ENCODE measurements at regions not wholly inside any gene's neighbourhood (a gene's known extent, or its start where the extent isn't known, plus 50 kb on each side); places are given as distances from the start of the nearest gene placed in this dataset.
"Not testable (repeated sequence)": the region's sequence is repeated elsewhere in the genome, so short reads cannot be mapped to it uniquely, and the experiment has no call there.

DNA sequence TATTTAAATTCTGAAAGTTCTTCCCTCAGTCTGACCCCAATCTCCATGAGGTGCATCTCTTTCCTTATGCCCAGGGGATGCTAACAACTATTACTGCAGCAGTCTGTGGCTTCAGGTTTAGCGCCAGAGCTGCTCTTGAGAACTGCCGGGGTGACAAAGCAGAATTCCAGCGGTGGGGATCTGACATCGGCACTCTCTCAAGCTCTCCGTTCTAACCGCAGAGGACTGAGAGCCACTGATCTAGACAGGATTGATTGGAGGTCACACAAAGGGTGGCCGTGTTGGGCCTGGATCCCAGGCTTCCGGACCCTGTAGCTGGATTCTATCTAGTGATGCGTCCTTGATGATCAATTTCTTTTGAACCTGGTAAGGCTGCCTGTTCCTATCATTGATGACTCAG is 155.6 kb upstream of the TMEM132C start:
- H3K27ac ChIP-seq = no peak overlapping the region

DNA sequence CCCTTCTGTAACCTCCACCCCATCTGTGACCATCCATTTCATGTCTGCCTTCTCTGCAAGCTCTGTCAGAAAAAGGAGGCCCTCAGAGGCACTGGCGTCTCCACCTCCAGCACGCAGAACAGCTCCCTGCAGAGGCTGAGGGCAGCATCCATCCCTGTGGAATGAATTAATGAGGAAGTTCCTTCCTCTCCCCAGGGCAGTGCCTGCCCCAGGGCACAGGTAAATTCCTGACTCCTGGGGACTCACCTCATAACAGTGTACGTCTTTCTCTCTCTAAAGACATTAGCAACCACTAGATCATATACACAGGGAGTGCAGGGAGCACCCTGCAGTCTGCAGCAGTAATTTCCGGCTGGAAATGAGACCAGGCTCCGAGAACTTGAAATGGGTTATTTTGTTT is 155.0 kb upstream of the TMEM132C start:
- H3K27ac ChIP-seq = no peak overlapping the region
- no peak for DNase-seq (ENCODE audit: low read depth, low spot score)

More for the DNA sequence above, 155.6 kb upstream of the TMEM132C start:
- no peak for DNase-seq (ENCODE audit: low read depth, low spot score)

DNA sequence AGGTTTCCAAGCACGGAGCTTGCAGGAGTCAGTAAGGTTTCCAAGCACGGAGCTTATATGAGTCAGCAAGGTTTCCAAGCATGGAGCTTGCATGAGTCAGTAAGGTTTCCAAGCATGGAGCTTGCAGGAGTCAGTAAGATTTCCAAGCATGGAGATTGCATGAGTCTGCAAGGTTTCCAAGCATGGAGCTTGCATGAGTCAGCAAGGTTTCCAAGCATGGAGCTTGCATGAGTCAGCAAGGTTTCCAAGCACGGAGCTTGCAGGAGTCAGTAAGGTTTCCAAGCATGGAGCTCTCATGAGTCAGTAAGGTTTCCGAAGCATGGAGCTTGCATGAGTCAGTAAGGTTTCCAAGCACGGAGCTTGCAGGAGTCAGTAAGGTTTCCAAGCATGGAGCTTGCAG is 153.7 kb upstream of the TMEM132C start:
- H3K27ac ChIP-seq; DNase-seq (ENCODE audit: low read depth, low spot score): not testable (repeated sequence)

DNA sequence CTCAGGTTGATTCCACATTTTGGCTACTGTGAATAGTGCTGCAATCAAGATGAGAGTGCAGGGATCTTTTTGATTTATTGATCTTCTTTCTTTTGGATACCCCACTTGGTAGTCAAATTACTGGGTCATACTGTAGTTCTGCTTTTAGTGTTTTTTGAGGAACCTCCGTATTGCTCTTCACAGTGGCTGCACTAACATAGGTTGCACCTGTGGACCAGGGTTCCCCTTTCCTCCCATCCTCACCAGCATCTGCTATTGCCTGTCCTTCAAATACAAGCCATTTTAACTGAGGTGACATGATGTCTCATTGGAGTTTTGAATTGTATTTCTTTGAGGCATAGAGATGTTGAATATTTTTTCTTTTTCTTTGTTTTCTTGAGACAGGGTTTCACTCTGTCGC is 152.5 kb upstream of the TMEM132C start:
- DNase-seq (ENCODE audit: low read depth, low spot score) = no peak
- no peak overlapping the region for H3K27ac ChIP-seq

DNA sequence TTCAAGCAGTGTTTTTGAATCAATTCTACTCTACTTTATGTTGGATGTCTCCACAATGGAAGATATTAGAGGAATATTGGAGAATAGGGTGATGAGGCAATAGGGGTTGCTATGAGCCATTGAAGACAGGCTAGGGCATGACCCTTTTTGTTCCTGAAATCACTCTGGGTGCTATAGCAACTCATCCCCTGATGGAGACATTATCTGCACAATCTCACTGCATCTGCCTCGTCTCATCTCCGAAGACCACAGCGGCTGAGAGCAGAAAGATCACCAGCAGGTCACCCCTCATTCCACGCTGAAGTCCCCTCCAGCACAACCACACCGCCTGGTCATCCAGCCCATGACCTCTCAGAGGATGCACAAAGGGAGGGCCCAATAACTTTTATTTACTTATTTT is 150.4 kb upstream of the TMEM132C start:
- DNase-seq (ENCODE audit: low read depth, low spot score) = no peak
- H3K27ac ChIP-seq = no peak overlapping the region

DNA sequence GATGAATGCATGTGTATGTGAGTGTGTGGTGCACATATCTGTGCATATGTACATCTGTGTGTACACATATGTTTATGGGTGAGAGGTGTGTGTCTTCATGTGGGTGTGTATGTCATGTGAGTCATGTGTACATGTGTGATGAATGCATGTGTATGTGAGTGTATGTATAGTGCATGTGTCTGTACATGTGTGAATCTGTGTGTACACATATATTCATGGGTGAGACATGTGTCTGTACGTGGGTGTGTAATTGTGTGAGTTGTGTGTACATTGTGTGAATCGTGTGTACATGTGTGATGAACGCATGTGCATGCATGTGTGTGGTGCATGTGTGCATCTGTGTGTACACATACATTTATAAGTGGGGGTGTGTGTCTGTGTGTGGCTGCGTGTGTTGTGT is 146.9 kb upstream of the TMEM132C start:
- no peak overlapping the region for H3K27ac ChIP-seq
- no peak for DNase-seq (ENCODE audit: low read depth, low spot score)

DNA sequence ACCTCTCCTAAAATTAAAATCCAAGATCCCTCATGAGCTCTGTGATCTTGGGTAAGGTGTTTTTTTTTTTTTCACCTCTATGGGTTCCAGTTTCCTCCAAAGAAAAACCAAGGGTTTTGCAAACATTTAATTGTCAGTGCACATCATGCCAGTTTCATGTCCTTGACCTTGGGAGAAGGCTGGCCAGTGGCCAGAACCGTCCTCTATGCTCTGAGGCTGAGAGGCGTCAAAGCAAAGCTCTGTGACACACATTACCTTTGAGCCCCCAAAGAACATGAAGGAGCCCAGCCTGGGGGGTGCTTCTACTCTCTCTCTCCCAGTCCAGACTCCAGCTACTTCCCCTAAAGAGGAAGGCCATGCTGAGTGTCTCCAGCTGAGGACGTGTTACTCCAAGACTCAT is 145.5 kb upstream of the TMEM132C start:
- H3K27ac ChIP-seq = no peak overlapping the region
- DNase-seq (ENCODE audit: low read depth, low spot score) = no peak

DNA sequence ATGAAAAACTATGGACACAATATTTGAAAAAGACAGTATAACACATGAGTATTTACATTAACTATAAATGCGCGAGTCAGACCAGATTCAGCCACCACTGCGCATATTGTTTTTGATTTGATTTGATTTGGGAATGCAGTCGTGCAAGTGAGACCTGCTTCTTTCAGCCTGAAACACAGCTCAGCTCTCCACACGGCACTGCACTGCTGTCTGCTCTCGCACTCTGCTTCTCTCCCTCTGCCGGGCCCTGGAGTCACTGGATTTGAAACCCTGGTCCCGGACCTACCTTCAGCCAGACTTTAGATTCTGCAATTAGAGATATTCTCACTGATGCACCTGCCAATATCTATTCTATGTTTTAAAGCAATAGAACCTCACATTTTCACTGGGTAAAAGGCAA is 143.9 kb upstream of the TMEM132C start:
- H3K27ac ChIP-seq = no peak overlapping the region
- DNase-seq (ENCODE audit: low read depth, low spot score) = no peak

DNA sequence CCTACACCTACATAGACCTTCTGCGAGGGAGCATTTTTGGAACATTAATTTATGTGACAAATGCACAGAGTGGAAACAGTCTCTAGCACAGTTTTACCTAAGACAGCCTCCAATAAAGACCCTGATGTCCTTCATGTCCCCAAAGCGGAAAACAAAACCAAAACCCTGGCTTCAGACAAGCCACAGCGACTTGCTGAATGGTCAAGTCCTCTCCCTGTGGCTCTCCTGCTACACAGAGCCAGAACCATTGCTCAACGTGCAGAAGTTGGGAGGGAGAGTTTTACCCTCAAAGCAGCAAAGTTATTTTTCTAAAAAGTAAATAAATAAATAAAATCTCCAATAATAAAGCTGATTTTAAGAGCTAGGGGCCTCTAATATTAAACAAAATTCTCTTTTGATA is 135.0 kb upstream of the TMEM132C start:
- DNase-seq (ENCODE audit: low read depth, low spot score) = no peak
- H3K27ac ChIP-seq = no peak overlapping the region

DNA sequence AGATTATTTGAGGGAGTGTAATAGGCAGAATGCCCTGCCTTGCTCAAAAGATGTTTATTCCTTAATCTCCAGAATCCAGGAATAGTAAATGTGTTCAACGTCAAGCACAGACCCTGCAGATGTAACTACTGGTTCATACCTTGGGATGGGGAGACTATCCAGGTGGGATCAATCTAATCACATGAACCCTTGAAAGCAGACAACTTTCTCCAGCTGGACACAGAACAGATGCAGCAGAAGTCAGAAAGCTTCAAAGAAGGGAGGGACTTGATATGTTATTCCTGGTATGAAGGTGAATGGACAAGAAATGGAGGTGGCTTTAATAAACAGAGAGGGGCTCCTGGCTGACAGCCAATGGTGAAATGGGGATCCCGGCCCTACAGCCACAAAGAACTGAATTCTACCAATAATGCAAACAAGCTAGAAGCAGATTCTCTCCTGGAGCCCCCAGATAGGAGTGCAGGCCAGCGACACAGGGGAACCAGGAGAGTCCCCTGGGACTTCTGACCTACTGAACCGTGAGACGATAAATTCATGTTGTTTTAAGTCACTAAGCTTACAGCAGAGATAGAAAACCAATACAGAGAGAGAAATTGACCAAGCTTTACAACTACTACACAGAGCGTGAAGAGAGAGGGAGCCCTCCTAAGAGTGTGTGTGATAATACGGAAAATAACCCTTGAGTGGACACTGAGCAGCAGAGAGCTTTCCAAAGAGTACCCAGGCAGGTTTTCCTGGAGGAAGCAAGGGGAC is 133.5 kb upstream of the TMEM132C start:
- no peak for DNase-seq (ENCODE audit: low read depth, low spot score)
- no peak overlapping the region for H3K27ac ChIP-seq

DNA sequence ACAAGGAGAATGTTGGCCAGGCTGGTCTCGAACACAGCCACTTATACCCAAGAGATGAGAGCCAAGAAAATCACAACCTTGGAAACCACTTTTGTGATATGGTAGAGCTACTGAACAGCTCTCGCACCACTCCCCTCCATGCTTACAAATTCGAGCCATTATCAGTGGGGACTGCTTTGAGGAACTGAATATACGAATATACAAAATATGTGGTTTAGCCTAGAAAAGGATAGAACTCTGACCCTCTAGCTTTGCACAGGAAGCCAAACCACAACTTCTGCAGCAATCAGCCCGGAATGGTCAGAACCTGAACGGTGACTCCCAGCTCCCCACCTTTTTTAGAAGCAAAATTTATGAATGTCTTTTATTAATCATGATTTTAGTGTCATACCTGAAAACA is 129.8 kb upstream of the TMEM132C start:
- H3K27ac ChIP-seq = no peak overlapping the region
- no peak for DNase-seq (ENCODE audit: low read depth, low spot score)

DNA sequence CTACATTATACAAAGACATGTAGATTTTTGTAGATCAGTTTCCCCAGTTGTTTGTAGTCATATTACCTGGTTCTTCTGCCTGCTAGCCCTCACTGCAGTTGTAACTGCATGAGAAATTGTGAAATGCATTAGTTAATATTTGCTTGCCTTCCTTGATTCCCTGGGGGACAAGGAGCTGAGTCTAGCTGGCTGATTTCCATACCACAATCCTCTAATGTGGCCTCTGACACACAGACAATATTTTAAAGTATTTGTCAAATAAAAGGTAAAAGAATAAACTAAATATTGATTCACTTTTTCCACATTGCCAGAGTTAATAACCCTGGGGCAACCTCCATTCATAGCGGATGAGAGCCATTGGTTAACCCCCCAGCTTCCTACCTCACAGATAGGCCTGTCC is 128.8 kb upstream of the TMEM132C start:
- no peak overlapping the region for H3K27ac ChIP-seq
- DNase-seq (ENCODE audit: low read depth, low spot score) = no peak

DNA sequence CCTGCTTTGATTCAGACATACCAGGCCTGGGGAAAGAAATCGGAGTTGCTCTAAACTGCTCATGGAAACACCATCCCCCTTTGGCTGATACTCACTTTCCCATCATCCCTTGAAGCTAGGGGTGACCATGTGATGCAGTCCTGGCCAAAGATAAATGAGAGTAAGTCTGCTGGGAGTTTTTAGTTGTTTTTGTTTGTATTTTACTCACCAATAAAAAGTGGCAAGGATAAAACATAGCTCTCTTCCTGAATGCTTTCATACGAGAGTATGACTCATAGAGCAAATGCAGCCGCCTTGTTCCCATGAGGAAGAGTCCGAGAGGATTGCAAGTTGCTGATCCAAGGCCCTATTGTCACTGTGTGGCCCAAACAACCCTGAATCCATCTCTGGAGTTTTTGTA is 126.4 kb upstream of the TMEM132C start:
- no peak overlapping the region for H3K27ac ChIP-seq

DNA sequence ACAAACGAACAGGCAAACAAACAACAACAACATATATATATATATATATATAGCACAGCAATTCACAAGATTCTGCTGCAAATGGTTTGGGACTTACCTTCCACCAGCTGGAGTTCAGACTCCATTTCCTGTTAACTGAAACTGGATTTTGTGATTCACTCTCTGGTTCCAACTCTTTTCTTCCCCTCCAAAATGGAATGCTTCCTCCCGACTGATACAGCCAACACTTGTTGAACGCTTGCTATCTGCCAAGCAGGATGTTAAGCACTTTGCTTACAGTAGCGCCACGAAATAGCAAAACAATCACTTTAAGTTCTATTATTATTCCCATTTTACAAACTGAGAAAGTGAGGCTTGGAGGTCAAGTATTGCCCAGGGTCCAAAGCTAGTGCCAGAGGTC is 116.0 kb upstream of the TMEM132C start:
- no peak overlapping the region for H3K27ac ChIP-seq
- DNase-seq (ENCODE audit: low read depth, low spot score) = no peak

More for the DNA sequence above, 126.4 kb upstream of the TMEM132C start:
- no peak for DNase-seq (ENCODE audit: low read depth, low spot score)

DNA sequence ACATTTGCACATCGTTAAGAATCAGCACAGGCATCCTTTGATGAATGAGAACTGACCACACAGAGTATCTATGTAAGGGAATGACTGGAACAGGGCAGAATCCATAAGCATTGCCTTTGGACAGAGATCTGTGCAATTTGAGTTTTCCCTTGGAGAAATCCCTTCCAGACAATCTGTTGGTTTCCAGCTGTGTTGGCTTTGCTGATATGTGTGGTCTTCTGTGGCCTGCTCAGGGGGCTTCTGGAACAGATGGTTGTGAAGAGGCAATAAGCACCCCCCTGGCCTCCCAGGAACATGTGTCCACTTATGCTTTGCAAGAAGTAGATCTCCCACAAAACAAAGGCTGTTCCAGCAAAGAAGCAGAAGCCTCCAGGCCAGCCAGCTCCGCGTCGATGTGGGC is 111.4 kb upstream of the TMEM132C start:
- no peak for DNase-seq (ENCODE audit: low read depth, low spot score)
- no peak overlapping the region for H3K27ac ChIP-seq

DNA sequence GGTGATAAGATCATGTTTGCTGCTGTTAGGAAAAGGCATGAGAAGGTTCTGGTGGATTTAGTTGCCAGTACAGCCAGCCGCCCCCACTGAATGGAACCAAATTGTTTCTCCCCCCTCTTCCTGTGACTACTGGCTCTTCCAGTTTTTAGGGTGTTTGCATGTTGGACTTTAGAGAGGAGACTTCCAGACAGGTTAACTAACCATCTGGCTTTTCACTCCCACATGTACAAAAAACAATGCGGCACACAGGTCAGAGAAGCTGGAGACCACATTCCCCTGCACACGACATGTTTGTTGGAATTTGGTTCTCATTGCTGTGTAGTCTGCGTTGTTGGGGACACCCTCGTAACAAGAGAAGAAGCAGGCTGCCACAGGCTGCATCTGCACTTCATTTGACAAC is 103.9 kb upstream of the TMEM132C start:
- H3K27ac ChIP-seq = no peak overlapping the region
- no peak for DNase-seq (ENCODE audit: low read depth, low spot score)

DNA sequence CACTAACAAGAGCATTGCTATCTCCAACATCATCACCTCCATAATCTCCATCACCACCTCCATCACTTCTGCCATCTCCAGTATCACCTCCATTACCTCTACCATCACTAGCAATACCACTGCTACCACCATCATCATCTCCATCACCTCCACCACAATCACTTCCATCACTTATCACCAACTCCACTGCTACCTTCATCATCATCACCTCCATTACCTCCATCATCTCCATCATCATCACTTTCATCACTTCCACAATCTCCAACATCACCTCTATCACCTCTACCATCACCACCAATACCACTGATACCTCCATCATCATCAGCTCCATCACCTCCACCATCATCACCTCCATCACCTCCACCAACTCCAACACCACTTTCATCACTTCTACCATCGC is 102.4 kb upstream of the TMEM132C start:
- DNase-seq (ENCODE audit: low read depth, low spot score) = no peak
- H3K27ac ChIP-seq = no peak overlapping the region

DNA sequence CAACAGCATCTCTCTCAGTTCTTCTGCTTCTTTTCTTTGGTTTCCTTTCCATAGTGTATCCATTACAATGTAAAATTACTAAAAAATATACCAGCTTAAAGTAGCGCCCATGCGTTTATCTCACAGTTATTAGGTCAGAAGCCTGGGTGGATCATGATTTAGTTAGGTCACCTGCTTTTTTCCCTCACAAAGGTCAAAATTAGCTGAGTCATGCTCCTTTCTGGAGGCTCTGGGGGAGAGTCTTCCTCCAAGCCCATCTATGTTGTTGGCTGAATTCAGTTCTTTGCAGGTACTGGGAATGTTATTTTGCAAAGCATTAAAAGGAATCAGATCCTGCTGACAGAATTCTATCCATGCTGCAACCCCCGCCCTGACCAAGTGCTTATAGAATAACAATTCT is 101.6 kb upstream of the TMEM132C start:
- DNase-seq (ENCODE audit: low read depth, low spot score) = no peak
- H3K27ac ChIP-seq = no peak overlapping the region

DNA sequence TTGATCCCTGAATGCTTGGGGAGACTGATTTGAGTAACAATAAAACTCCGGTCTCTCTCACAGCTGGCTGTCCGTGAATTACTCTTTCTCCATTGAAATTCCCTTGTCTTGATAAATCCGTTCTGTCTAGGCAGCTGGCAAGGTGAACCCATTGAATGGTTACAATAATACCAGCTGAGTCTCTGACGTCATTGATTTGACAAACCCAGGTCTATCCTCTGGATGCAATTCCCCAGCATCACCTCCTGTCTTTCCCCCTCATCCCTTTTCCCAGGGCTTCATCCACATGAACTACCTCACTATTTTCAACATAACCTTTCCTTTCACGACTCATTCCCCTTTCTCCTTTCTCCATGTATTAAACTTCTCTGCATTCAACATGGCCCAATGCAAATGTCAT is 98.7 kb upstream of the TMEM132C start:
- DNase-seq (ENCODE audit: low read depth, low spot score) = no peak
- no peak overlapping the region for H3K27ac ChIP-seq

DNA sequence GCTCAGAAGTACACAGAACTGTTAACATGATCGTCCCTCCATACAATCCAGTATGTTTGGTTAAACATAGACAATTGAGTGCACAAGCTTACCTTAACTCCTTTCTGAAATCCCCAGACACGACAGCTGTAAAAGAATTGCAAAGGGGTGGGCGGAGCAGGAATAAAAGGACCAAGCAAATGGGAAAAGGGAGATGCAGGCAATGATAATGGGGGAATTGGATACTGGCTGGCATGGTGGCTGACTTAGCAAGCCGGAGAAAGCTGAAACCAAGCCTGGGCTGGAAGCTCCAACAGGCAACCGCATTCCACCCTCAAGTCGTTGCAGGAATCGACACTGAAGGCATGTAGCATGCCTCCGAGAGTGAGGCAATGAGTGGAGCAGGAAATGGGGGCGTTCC is 96.8 kb upstream of the TMEM132C start:
- no peak for DNase-seq (ENCODE audit: low read depth, low spot score)

DNA sequence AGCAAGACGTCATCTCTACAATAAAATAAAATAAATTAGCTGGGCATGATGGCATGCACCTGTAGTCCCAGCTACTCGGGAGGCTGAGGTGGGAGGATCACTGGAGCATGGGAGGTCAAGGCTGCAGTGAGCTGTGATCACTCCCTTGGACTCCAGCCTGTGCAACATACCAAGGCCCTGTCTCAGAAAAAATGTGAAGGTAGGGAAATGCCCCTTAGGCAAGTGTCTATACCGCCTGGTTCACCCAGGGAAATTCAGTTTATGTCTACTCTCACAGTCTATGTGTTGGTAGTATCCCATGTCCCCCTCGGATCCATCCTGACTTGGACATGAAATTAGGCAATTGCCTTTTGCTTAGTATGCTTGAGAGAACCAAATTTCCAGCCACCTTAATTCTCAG is 88.4 kb upstream of the TMEM132C start:
- H3K27ac ChIP-seq = no peak overlapping the region
- DNase-seq (ENCODE audit: low read depth, low spot score) = no peak

More for the DNA sequence above, 96.8 kb upstream of the TMEM132C start:
- H3K27ac ChIP-seq = no peak overlapping the region

DNA sequence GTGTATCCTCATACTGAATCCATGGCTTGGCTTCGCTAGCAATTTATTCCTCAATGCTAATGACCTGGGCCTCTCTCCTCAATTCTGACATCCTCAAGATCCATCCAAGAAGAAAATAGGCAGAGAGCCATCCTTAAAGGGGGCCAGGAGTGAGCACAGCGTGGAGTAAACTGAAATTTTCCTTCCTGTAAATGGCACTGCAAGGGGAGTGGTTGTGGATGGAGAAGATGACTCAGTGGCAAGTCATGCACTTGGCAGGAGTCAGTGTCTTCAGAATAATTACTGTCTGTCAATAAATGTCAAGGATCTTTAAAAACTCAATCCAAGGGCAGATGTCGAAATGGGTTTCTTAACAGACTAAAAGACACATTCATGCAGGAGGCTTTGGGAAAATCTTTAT is 88.0 kb upstream of the TMEM132C start:
- H3K27ac ChIP-seq = no peak overlapping the region
- DNase-seq (ENCODE audit: low read depth, low spot score) = no peak

DNA sequence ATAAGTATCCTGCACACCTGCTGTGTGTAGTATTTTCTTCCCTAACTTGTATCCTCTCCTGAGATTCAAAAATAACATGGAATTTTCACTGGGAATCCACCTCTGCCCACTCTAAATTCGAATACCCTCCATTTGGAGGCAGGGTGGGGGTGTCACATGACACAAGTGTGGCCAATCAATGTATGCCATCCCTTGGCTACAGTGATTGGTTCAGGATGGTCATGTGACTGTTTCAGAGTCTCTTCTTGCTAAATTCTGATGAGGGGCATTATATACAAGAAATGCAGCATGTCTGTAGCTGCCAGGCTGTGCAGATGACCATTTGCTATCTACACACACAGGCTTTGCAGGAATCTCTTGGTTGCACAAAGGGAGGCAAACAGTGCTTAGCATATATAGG is 86.8 kb upstream of the TMEM132C start:
- no peak for DNase-seq (ENCODE audit: low read depth, low spot score)
- no peak overlapping the region for H3K27ac ChIP-seq
